Activated CD8-positive, alpha-beta T cell treated with anti-CD3 and anti-CD28 coated beads for 36 hours (primary cell): ENCODE measurements at regions not wholly inside any gene's neighbourhood (a gene's known extent, or its start where the extent isn't known, plus 50 kb on each side); places are given as distances from the start of the nearest gene placed in this dataset.

ENCODE experiments used
- ATAC-seq: fragments of 200-7000 bp; cut with Tn5 transposase; one replicate; pipeline ENCODE4 v1.10.0; 2021; ENCODE audit warnings: mild to moderate bottlenecking, moderate library complexity
- CTCF ChIA-PET: fragments of 350-600 bp; sonication (Branson Sonifier 250); formaldehyde crosslinking; loops from one replicate; lab custom pipeline; 2021; ENCODE audit warnings: antibody characterized with exemption; lab: Charles Lee
- POLR2A ChIA-PET: fragments of 350-600 bp; sonication (Branson Sonifier 250); formaldehyde crosslinking; loops from one replicate; lab custom pipeline; 2021; ENCODE audit warnings: antibody characterized with exemption; lab: Charles Lee
- DNase-seq: peaks from one replicate; pipeline ENCODE4 v3.0.0-alpha.2; 2020
- H3K27ac Mint-ChIP-seq: one replicate; pipeline ENCODE4 v1.8.0; 2021; ENCODE audit warnings: mild to moderate bottlenecking, mixed read lengths
- H3K27me3 Mint-ChIP-seq: one replicate; pipeline ENCODE4 v1.8.0; 2021; ENCODE audit warnings: mixed read lengths
- H3K36me3 Mint-ChIP-seq: one replicate; pipeline ENCODE4 v1.8.0; 2021; ENCODE audit warnings: low read depth, mixed read lengths
- H3K4me1 Mint-ChIP-seq: one replicate; pipeline ENCODE4 v1.8.0; 2021; ENCODE audit warnings: low read depth, mixed read lengths
- H3K4me3 Mint-ChIP-seq: one replicate; pipeline ENCODE4 v1.8.0; 2021; ENCODE audit warnings: mild to moderate bottlenecking, moderate library complexity, mixed read lengths
- H3K9me3 Mint-ChIP-seq: one replicate; pipeline ENCODE4 v1.8.0; 2021; ENCODE audit warnings: mixed read lengths
- CTCF ChIP-seq: fragments of 200-600 bp; IDR thresholded peaks from one replicate; pipeline ENCODE4 v1.8.0; 2022; ENCODE audit warnings: antibody characterized with exemption, mild to moderate bottlenecking
- intact Hi-C: fragments of 100-400 bp; cut with micrococcal nuclease; formaldehyde crosslinking; loops from one replicate; pipeline ENCODE4 v1.10.0; 2022

DNA sequence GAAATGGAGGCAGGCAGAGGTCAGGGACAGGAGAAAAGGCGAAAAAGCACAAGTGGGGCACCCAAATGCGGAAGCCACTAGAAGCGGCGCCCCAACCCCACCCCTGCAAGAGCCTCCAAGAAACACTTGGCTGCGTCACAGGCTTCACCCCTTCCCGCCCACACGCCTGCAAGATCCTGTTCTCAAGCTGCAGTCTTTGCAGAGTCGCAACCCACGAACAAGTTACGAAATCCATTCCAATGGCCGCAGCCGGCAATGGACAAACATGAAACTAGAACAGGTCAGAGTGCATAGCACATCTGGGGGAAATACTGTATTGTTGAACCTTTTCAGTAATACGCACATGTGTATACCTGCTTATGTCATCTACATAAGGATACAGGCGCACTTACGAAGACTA is 103.6 kb downstream of the PSMG1 start:
- no peak for ATAC-seq
- Mint-ChIP-seq H3K9me3 (peaks cover 2% of the 10 kb centered on the region), H3K27me3 (no peaks in the 10 kb centered on the region), H3K36me3 (no peaks in the 10 kb centered on the region), H3K4me3 (no peak overlapping the region), H3K27ac (no peak overlapping the region), H3K4me1 (no peaks in the 10 kb centered on the region)
- ChIA-PET CTCF (no interaction called here), POLR2A (interaction anchor here (0.6 kb wide), 1 partner anchor 368 kb away, joined by 3 read pairs; no protein-coding TSS in a partner anchor)
- intact Hi-C loops: no loop called here
- no peak for TF ChIP-seq CTCF
- no peak for DNase-seq

- ATAC-seq (no peak), DNase-seq (no peak)
- ChIA-PET POLR2A (no interaction called here), CTCF (no interaction called here)
- no peaks in the 10 kb centered on the region for H3K4me1 Mint-ChIP-seq
- no peak overlapping the region for H3K27ac Mint-ChIP-seq
- no peak for TF ChIP-seq CTCF
- intact Hi-C loops: no loop called here
- peaks cover 2% of the 10 kb centered on the region for H3K27me3 Mint-ChIP-seq
- no peak overlapping the region for H3K4me3 Mint-ChIP-seq
- H3K9me3 Mint-ChIP-seq: peaks cover 2% of the 10 kb centered on the region
- H3K36me3 Mint-ChIP-seq: no peaks in the 10 kb centered on the region
These were observed 104.8 kb downstream of the PSMG1 start for GRCh38 chr21:39078322-39079065.

GRCh38 chr21:39077876-39078275 is 105.4 kb downstream of the PSMG1 start:
- no peak overlapping the region for H3K27ac Mint-ChIP-seq
- DNase-seq: no peak
- TF ChIP-seq CTCF: no peak
- intact Hi-C loops: no loop called here
- peaks cover 2% of the 10 kb centered on the region for H3K27me3 Mint-ChIP-seq
- no peaks in the 10 kb centered on the region for H3K36me3 Mint-ChIP-seq
- peaks cover 2% of the 10 kb centered on the region for H3K9me3 Mint-ChIP-seq
- CTCF ChIA-PET: interaction anchor here (0.6 kb wide), 1 partner anchor 13 kb away, joined by 3 read pairs; no protein-coding TSS in a partner anchor
- H3K4me1 Mint-ChIP-seq: no peaks in the 10 kb centered on the region
- no peak overlapping the region for H3K4me3 Mint-ChIP-seq
- ATAC-seq: no peak
- POLR2A ChIA-PET: interaction anchor here (0.6 kb wide), 1 partner anchor 336 kb away, joined by 3 read pairs; no protein-coding TSS in a partner anchor

- no peak for TF ChIP-seq CTCF
- DNase-seq (no peak), ATAC-seq (no peak)
- POLR2A ChIA-PET: interaction anchor here (1.4 kb wide), 1 partner anchor 11 kb away, joined by 3 read pairs; no protein-coding TSS in a partner anchor
- no peaks in the 10 kb centered on the region for H3K36me3 Mint-ChIP-seq
- peaks cover 2% of the 10 kb centered on the region for H3K9me3 Mint-ChIP-seq
- H3K4me3 Mint-ChIP-seq: no peak overlapping the region
- no peak overlapping the region for H3K27ac Mint-ChIP-seq
- intact Hi-C loops: no loop called here
- H3K4me1 Mint-ChIP-seq: no peaks in the 10 kb centered on the region
- CTCF ChIA-PET: no interaction called here
- peaks cover 2% of the 10 kb centered on the region for H3K27me3 Mint-ChIP-seq
These were observed 108.7 kb downstream of the PSMG1 start for GRCh38 chr21:39074508-39074907.

GRCh38 chr21:39073717-39074116 is 109.5 kb downstream of the PSMG1 start:
- POLR2A ChIA-PET: interaction anchor here (1.4 kb wide), 1 partner anchor 11 kb away, joined by 3 read pairs; no protein-coding TSS in a partner anchor
- H3K4me1 Mint-ChIP-seq: no peaks in the 10 kb centered on the region
- no peak overlapping the region for H3K4me3 Mint-ChIP-seq
- H3K9me3 Mint-ChIP-seq: peaks cover 2% of the 10 kb centered on the region
- CTCF ChIA-PET: no interaction called here
- intact Hi-C loops: no loop called here
- H3K27ac Mint-ChIP-seq: no peak overlapping the region
- peaks cover 2% of the 10 kb centered on the region for H3K27me3 Mint-ChIP-seq
- DNase-seq (no peak), ATAC-seq (no peak)
- no peak for TF ChIP-seq CTCF
- no peaks in the 10 kb centered on the region for H3K36me3 Mint-ChIP-seq
